GM23248 (cell line): ENCODE measurements at regions not wholly inside any gene's neighbourhood (a gene's known extent, or its start where the extent isn't known, plus 50 kb on each side); places are given as distances from the start of the nearest gene placed in this dataset.

ENCODE experiments used
- DNase-seq: peaks from one replicate; pipeline ENCODE4 v3.0.0-alpha.2; 2015
- H2AFZ ChIP-seq: fragments of 200-600 bp; sonication (generic); 2 replicates; pipeline ENCODE4 v1.6.1; 2016; ENCODE audit warnings: antibody characterized with exemption
- H3F3A ChIP-seq: fragments of 200-600 bp; sonication (generic); 2 replicates; pipeline ENCODE4 v1.6.1; 2016; ENCODE audit warnings: mild to moderate bottlenecking, antibody characterized with exemption, mixed run types; ENCODE audit not compliant: insufficient read depth
- H3K27ac ChIP-seq: fragments of 200-600 bp; sonication (generic); 2 replicates; pipeline ENCODE4 v1.5.1; 2016; ENCODE audit warnings: mild to moderate bottlenecking
- H3K27me3 ChIP-seq: fragments of 200-600 bp; sonication (generic); replicated peaks from 2 replicates; pipeline ENCODE4 v1.6.1; 2016; ENCODE audit warnings: mild to moderate bottlenecking; ENCODE audit not compliant: insufficient read depth
- H3K36me3 ChIP-seq: fragments of 200-600 bp; sonication (generic); 2 replicates; pipeline ENCODE4 v1.6.1; 2016; ENCODE audit warnings: low read depth, mild to moderate bottlenecking
- H3K4me1 ChIP-seq: fragments of 200-600 bp; sonication (generic); 2 replicates; pipeline ENCODE4 v1.6.1; 2016; ENCODE audit warnings: mild to moderate bottlenecking; ENCODE audit not compliant: insufficient read depth
- H3K4me2 ChIP-seq: fragments of 200-600 bp; sonication (generic); one replicate; pipeline ENCODE4 v1.6.1; 2016; ENCODE audit warnings: mild to moderate bottlenecking; ENCODE audit not compliant: unreplicated experiment
- H3K4me3 ChIP-seq: fragments of 200-600 bp; sonication (generic); 2 replicates; pipeline ENCODE4 v1.5.1; 2016; ENCODE audit warnings: mild to moderate bottlenecking
- H3K79me2 ChIP-seq: fragments of 200-600 bp; sonication (generic); 2 replicates; pipeline ENCODE4 v1.6.1; 2016; ENCODE audit warnings: mild to moderate bottlenecking; ENCODE audit not compliant: insufficient read depth
- H3K9ac ChIP-seq: fragments of 200-600 bp; sonication (generic); 2 replicates; pipeline ENCODE4 v1.6.1; 2016; ENCODE audit warnings: mild to moderate bottlenecking
- H3K9me2 ChIP-seq: fragments of 200-600 bp; sonication (generic); 2 replicates; pipeline ENCODE4 v1.6.1; 2016; ENCODE audit warnings: mixed run types, mild to moderate bottlenecking, moderate library complexity; ENCODE audit not compliant: insufficient read depth
- H3K9me3 ChIP-seq: fragments of 200-600 bp; sonication (generic); one replicate; pipeline ENCODE4 v1.6.1; 2017; ENCODE audit warnings: low read depth
- H4K20me1 ChIP-seq: fragments of 200-600 bp; sonication (generic); 2 replicates; pipeline ENCODE4 v1.6.0; 2016; ENCODE audit not compliant: insufficient read depth
- EZH2 ChIP-seq: fragments of 200-600 bp; sonication (generic); IDR thresholded peaks from 2 replicates; pipeline ENCODE4 v1.6.1; 2018; ENCODE audit warnings: antibody characterized with exemption, mild to moderate bottlenecking; ENCODE audit not compliant: insufficient read depth, poor library complexity, severe bottlenecking
- EZH2phosphoT487 ChIP-seq: fragments of 200-600 bp; sonication (generic); IDR thresholded peaks from 2 replicates; pipeline ENCODE4 v1.6.1; 2018; ENCODE audit warnings: antibody characterized with exemption, moderate library complexity, mild to moderate bottlenecking, low read depth; ENCODE audit not compliant: insufficient read depth
- WGBS, 2 experiments: methylation state at CpG; one replicate each; pipeline ENCODE4 v1.1.6; 2015 to 2017; ENCODE audit warnings: low lambda C conversion rate in 2 of 2, low coverage in 1 of 2; ENCODE audit errors: missing lambda C conversion rate in 2 of 2; 5-methylcytosine and 5-hydroxymethylcytosine counted together
- in situ Hi-C: fragments of 300-500 bp; cut with MboI; formaldehyde crosslinking; loops from 2 replicates; pipeline ENCODE4 v1.15.0; 2020

DNA sequence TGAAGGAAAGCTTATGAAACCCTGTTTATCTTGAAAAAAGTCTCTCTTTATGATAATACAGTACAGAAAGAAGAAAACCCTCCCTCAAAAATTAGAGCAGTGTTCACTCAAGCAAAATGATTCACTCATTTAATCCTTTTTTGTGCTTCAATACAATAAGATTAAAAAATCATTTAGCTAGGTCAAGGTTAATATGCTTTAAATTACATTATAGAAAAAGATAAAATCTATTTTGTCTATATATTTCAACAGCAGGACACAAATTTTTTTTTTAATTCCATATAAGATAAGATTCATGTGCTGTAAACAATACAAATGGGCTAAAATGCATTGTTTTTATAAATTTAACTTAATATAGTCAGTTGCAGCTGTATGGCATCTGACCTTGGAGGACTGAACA lies 176.9 kb downstream of the KCNE4 start:
- H3K9me3 ChIP-seq = no peaks in the 10 kb centered on the region
- no peak overlapping the region for H3K27ac ChIP-seq
- in situ Hi-C loops = loop anchor here (25.0 kb wide), 1 partner anchor 242 kb away; no protein-coding TSS in a partner anchor

DNA sequence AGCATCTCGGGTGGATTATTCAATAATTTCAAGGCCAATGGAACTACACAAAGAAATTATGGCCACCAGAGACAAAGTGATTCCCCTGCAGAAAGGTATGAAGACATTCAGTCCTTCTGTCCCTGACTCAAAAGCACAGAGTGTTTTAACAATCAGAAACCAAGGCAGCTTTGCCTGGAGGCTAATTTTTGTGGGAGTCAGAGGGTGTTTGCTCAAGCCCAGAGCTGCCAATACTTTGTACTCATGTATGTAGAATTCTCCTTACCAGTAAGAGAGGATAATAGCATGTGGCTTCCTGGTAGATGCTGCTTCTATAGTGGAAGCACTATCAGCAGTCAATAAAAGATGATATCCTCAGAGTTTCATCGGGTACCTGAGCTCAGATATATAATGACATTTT lies 178.4 kb downstream of the KCNE4 start:
- no peaks in the 10 kb centered on the region for H3K9me3 ChIP-seq
- no peak overlapping the region for H3K4me3 ChIP-seq
- no peak overlapping the region for H2AFZ ChIP-seq
- DNase-seq = peak; percentile 33
- H3K9me2 ChIP-seq = no peaks in the 10 kb centered on the region
- H3K36me3 ChIP-seq = no peaks in the 10 kb centered on the region
- no peaks in the 10 kb centered on the region for H3F3A ChIP-seq
- no peak overlapping the region for H3K9ac ChIP-seq
- in situ Hi-C loops = loop anchor here (25.0 kb wide), 1 partner anchor 243 kb away; no protein-coding TSS in a partner anchor
- TF ChIP-seq EZH2 (no peak), EZH2phosphoT487 (no peak)
- H3K4me1 ChIP-seq = no peaks in the 10 kb centered on the region
- no peaks in the 10 kb centered on the region for H3K79me2 ChIP-seq
- H3K27ac ChIP-seq = no peak overlapping the region
- no peaks in the 10 kb centered on the region for H4K20me1 ChIP-seq
- no peak overlapping the region for H3K4me2 ChIP-seq
- WGBS, 2 experiments = 61 to 63% methylated on average over 2 of the region's 2 CpGs
- H3K27me3 ChIP-seq = no peaks in the 10 kb centered on the region; the same call in 1 of the 2 replicates

More for the DNA sequence above, 176.9 kb downstream of the KCNE4 start:
- Histone ChIP-seq H3F3A (no peaks in the 10 kb centered on the region), H3K4me3 (no peak overlapping the region), H3K4me1 (no peaks in the 10 kb centered on the region), H3K9ac (no peak overlapping the region), H3K27me3 (peaks cover 9% of the 10 kb centered on the region), H2AFZ (no peak overlapping the region), H3K79me2 (no peaks in the 10 kb centered on the region), H4K20me1 (no peaks in the 10 kb centered on the region), H3K9me2 (no peaks in the 10 kb centered on the region), H3K4me2 (no peak overlapping the region), H3K36me3 (no peaks in the 10 kb centered on the region)
- no peak for DNase-seq
- TF ChIP-seq EZH2 (no peak), EZH2phosphoT487 (no peak)

DNA sequence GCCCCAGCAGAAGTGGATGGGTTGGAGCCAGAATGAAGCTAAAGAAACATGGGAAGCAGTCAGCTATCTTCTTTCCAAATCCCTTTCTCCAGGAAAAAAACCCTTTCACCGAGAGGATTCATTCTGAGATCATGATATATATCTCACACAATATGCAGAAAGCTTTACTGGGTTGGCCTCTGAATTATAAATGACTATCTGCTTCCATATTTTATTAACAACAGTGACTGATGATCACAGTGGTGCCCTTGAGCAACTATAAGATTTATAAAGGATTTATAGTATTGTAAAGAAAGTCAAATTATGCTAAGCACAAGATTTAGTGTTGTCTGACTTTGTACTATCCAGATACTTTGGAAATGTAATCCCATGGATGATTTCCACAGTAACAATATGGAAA lies 180.3 kb downstream of the KCNE4 start:
- DNase-seq = no peak
- Histone ChIP-seq H3K4me1 (no peaks in the 10 kb centered on the region), H3K79me2 (no peaks in the 10 kb centered on the region), H3F3A (no peaks in the 10 kb centered on the region), H3K27me3 (no peaks in the 10 kb centered on the region; the same call in 1 of the 2 replicates), H3K9ac (no peak overlapping the region), H4K20me1 (no peaks in the 10 kb centered on the region), H3K36me3 (no peaks in the 10 kb centered on the region), H3K4me2 (no peak overlapping the region), H3K4me3 (no peak overlapping the region), H3K9me2 (no peaks in the 10 kb centered on the region), H3K27ac (no peak overlapping the region), H3K9me3 (no peaks in the 10 kb centered on the region), H2AFZ (no peak overlapping the region)
- 23 to 35% methylated on average over 1 of the region's 1 CpG for WGBS, 2 experiments
- TF ChIP-seq EZH2 (no peak), EZH2phosphoT487 (no peak)
- in situ Hi-C loops = loop anchor here (25.0 kb wide), 1 partner anchor 245 kb away; no protein-coding TSS in a partner anchor

DNA sequence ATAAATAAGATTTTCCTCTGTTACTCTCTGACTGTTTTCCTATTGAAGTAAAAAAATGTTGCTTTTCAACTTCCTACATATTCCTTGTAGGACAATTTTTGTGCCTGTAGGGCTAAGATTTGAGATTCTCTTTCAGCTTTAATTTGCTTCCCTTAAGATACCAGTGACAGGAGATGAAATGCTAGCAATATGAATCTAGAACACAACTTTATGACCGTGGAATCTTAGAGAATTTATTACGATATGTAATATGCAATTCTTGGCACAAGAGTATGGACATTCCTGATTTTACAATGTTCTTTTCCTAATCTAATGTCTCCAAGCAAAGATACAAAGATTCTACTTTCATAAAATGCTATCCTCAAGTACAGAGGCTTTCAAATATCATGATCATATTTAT lies 180.9 kb downstream of the KCNE4 start:
- Histone ChIP-seq H3K36me3 (no peaks in the 10 kb centered on the region), H3F3A (no peaks in the 10 kb centered on the region), H3K9me2 (no peaks in the 10 kb centered on the region), H3K9ac (no peak overlapping the region), H3K27ac (no peak overlapping the region), H4K20me1 (no peaks in the 10 kb centered on the region), H3K27me3 (no peaks in the 10 kb centered on the region; the same call in 1 of the 2 replicates), H3K4me1 (no peaks in the 10 kb centered on the region), H3K4me3 (no peak overlapping the region), H2AFZ (no peak overlapping the region), H3K79me2 (no peaks in the 10 kb centered on the region), H3K9me3 (no peaks in the 10 kb centered on the region), H3K4me2 (no peak overlapping the region)
- WGBS, 2 experiments = 10 to 16% methylated on average over 2 of the region's 2 CpGs
- TF ChIP-seq EZH2phosphoT487 = no peak
- no peak for TF ChIP-seq EZH2
- in situ Hi-C loops = loop anchor here (25.0 kb wide), 1 partner anchor 246 kb away; no protein-coding TSS in a partner anchor
- DNase-seq = no peak

DNA sequence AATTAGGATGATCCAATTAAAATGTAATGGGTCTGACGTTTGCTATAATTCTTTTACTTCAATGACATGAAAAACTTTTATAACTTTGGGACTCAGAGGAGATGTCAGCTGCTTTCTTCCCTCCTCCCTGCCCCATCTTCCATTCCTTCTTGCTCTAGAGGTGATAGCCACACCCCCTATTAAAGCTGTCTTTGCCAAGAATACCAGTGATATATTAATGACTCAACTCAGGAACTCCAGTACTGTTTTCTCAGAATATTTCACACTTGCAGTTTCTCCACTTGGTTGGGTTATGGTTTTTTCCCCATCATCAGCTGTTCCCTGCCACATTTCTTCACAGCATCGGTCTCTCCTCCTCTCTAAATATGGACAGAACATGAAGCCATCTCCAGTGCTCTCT lies 184.0 kb downstream of the KCNE4 start:
- H3K4me2 ChIP-seq = no peak overlapping the region
- peak; percentile 53 for DNase-seq
- no peak for TF ChIP-seq EZH2
- H3K4me1 ChIP-seq = no peaks in the 10 kb centered on the region
- H3K27me3 ChIP-seq = no peaks in the 10 kb centered on the region
- WGBS, 2 experiments = 3 to 9% methylated on average over 2 of the region's 2 CpGs
- no peaks in the 10 kb centered on the region for H3K9me3 ChIP-seq
- no peaks in the 10 kb centered on the region for H3F3A ChIP-seq
- in situ Hi-C loops = loop anchor here (25.0 kb wide), 1 partner anchor 249 kb away; no protein-coding TSS in a partner anchor
- no peaks in the 10 kb centered on the region for H4K20me1 ChIP-seq
- no peak overlapping the region for H2AFZ ChIP-seq
- no peaks in the 10 kb centered on the region for H3K79me2 ChIP-seq
- H3K36me3 ChIP-seq = no peaks in the 10 kb centered on the region
- no peak overlapping the region for H3K27ac ChIP-seq
- no peaks in the 10 kb centered on the region for H3K9me2 ChIP-seq
- no peak overlapping the region for H3K9ac ChIP-seq
- no peak overlapping the region for H3K4me3 ChIP-seq
